Breast epithelium (tissue), 3 donors: ENCODE measurements at regions not wholly inside any gene's neighbourhood (a gene's known extent, or its start where the extent isn't known, plus 50 kb on each side); places are given as distances from the start of the nearest gene placed in this dataset.

ENCODE experiments used
- CTCF ChIP-seq, 3 donors: fragments of 450-650 bp; IDR thresholded peaks; one replicate each; pipeline ENCODE4 v1.5.1; 2016 to 2017; ENCODE audit warnings: antibody characterized with exemption in 3 of 3, mild to moderate bottlenecking in 3 of 3, moderate library complexity in 3 of 3
- POLR2A ChIP-seq: fragments of 450-650 bp; IDR thresholded peaks from one replicate; pipeline ENCODE4 v1.6.1; 2016; ENCODE audit warnings: antibody characterized with exemption, mild to moderate bottlenecking, moderate library complexity
- POLR2AphosphoS5 ChIP-seq, 3 donors: sonication (generic); formaldehyde crosslinking; IDR thresholded peaks; one replicate each; pipeline ENCODE4 v1.6.1; 2017; ENCODE audit warnings: antibody characterized with exemption in 3 of 3

GRCh38 chr3:103167850-103168249, 733.0 kb downstream of the ZPLD1 start:
- no peak for TF ChIP-seq CTCF (IDR thresholded peaks at IDR 0.05)
- no peak for TF ChIP-seq POLR2AphosphoS5 (IDR thresholded peaks at IDR 0.05)
- no peak for TF ChIP-seq POLR2A
